ENCODE measurements at regions not wholly inside any gene's neighbourhood (a gene's known extent, or its start where the extent isn't known, plus 50 kb on each side); places are given as distances from the start of the nearest gene placed in this dataset.
A peak's percentile ranks its signal among the peaks of the same experiment; 100 is the strongest.

DNA sequence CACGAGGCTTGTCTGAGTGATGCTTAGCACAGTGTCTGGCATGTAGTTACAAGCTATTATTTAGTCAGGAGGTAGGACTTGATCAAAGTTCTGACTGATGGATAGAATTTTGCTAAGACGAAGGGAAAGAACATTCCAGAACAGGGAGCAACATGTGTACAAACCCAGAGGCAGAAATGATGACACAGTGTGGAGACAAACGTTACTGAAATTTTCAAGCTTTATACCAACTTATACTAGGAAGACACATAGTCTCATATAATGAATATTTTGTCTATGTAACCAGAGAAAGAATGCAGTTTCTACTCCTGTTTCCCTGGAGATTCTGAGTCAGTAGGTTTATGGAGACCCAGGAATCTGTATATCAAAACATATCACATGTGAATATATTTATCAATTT lies 123.4 kb downstream of the FAM124B start:
- BruUV-seq (replicated peaks) = no TSS peak
- Mint-ChIP-seq H3K27ac (ENCODE audit: unreplicated experiment) (no peak overlapping the region), H3K36me3 (ENCODE audit: insufficient read depth, unreplicated experiment) (no peaks in the 10 kb centered on the region), H3K4me1 (ENCODE audit: low read depth, unreplicated experiment) (no peaks in the 10 kb centered on the region), H3K4me3 (ENCODE audit: unreplicated experiment) (no peak overlapping the region), H3K9me3 (ENCODE audit: unreplicated experiment) (no peaks in the 10 kb centered on the region), H3K27me3 (ENCODE audit: insufficient read depth, unreplicated experiment) (peaks cover 3% of the 10 kb centered on the region)
- H3K9me3 ChIP-seq = no peaks in the 10 kb centered on the region
- ChIA-PET CTCF (no interaction called here), POLR2A (interaction anchor here (0.6 kb wide), 1 partner anchor 25 kb away, joined by 7 read pairs; no protein-coding TSS in a partner anchor)
- no peak overlapping the region for H3K4me3 ChIP-seq (ENCODE audit: low read depth, low read length)
- peaks cover 4% of the 10 kb centered on the region for H3K4me1 ChIP-seq
- no peaks in the 10 kb centered on the region for H3K36me3 ChIP-seq (ENCODE audit: control insufficient read depth, insufficient read depth, low read length)
- H3K27me3 ChIP-seq (replicated peaks; ENCODE audit: control insufficient read depth, insufficient read depth, low read length) = no peaks in the 10 kb centered on the region
- DNase-seq = no peak
- TF ChIP-seq, protein P1, sequence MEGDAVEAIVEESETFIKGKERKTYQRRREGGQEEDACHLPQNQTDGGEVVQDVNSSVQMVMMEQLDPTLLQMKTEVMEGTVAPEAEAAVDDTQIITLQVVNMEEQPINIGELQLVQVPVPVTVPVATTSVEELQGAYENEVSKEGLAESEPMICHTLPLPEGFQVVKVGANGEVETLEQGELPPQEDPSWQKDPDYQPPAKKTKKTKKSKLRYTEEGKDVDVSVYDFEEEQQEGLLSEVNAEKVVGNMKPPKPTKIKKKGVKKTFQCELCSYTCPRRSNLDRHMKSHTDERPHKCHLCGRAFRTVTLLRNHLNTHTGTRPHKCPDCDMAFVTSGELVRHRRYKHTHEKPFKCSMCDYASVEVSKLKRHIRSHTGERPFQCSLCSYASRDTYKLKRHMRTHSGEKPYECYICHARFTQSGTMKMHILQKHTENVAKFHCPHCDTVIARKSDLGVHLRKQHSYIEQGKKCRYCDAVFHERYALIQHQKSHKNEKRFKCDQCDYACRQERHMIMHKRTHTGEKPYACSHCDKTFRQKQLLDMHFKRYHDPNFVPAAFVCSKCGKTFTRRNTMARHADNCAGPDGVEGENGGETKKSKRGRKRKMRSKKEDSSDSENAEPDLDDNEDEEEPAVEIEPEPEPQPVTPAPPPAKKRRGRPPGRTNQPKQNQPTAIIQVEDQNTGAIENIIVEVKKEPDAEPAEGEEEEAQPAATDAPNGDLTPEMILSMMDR (IDR thresholded peaks at IDR 0.05; ENCODE audit: insufficient read depth in 1 of 2, low read depth in 1 of 2, low read length in 1 of 2, severe bottlenecking in 1 of 2, unreplicated experiment in 1 of 2) = no peak
- intact Hi-C loops (cut with micrococcal nuclease; ENCODE audit: unreplicated experiment) = loop anchor here (5.0 kb wide), 1 partner anchor 56 kb away; no protein-coding TSS in a partner anchor

DNA sequence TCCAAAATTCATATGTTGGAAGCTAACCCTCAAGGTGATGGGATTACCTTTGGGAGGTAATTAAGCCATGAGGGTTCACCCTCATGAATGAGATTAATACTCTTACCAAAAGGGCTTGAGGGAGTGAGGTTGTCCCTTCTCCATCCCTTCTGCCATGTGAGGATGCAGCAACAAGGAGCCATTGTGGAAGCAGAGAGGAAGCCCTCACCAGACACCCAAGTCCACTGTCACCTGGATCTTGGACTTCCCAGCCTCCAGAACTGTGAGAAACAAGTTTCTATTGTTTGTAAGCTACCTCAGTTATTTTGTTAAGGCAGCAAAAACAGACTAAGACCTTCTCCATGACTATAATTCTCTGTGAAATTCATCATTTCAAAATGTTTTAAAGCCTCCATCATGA lies 125.7 kb downstream of the FAM124B start:
- CTCF ChIA-PET = no interaction called here
- POLR2A ChIA-PET = no interaction called here
- Mint-ChIP-seq H3K9me3 (ENCODE audit: unreplicated experiment) (no peaks in the 10 kb centered on the region), H3K27ac (ENCODE audit: unreplicated experiment) (no peak overlapping the region), H3K27me3 (ENCODE audit: insufficient read depth, unreplicated experiment) (peaks cover under 1% of the 10 kb centered on the region), H3K4me1 (ENCODE audit: low read depth, unreplicated experiment) (peaks cover 19% of the 10 kb centered on the region), H3K36me3 (ENCODE audit: insufficient read depth, unreplicated experiment) (no peaks in the 10 kb centered on the region), H3K4me3 (ENCODE audit: unreplicated experiment) (no peak overlapping the region)
- no peak for DNase-seq
- no peak overlapping the region for H3K4me3 ChIP-seq (ENCODE audit: low read depth, low read length)
- H3K9me3 ChIP-seq = no peaks in the 10 kb centered on the region
- no TSS peak for BruUV-seq (replicated peaks)
- intact Hi-C loops (cut with micrococcal nuclease; ENCODE audit: unreplicated experiment) = loop anchor here (5.0 kb wide), 1 partner anchor 54 kb away; no protein-coding TSS in a partner anchor
- TF ChIP-seq, protein P1 (IDR thresholded peaks at IDR 0.05; ENCODE audit: insufficient read depth in 1 of 2, low read depth in 1 of 2, low read length in 1 of 2, severe bottlenecking in 1 of 2, unreplicated experiment in 1 of 2) = no peak
- H3K4me1 ChIP-seq = peaks cover 25% of the 10 kb centered on the region
- H3K36me3 ChIP-seq (ENCODE audit: control insufficient read depth, insufficient read depth, low read length) = no peaks in the 10 kb centered on the region
- H3K27me3 ChIP-seq (replicated peaks; ENCODE audit: control insufficient read depth, insufficient read depth, low read length) = no peaks in the 10 kb centered on the region

DNA sequence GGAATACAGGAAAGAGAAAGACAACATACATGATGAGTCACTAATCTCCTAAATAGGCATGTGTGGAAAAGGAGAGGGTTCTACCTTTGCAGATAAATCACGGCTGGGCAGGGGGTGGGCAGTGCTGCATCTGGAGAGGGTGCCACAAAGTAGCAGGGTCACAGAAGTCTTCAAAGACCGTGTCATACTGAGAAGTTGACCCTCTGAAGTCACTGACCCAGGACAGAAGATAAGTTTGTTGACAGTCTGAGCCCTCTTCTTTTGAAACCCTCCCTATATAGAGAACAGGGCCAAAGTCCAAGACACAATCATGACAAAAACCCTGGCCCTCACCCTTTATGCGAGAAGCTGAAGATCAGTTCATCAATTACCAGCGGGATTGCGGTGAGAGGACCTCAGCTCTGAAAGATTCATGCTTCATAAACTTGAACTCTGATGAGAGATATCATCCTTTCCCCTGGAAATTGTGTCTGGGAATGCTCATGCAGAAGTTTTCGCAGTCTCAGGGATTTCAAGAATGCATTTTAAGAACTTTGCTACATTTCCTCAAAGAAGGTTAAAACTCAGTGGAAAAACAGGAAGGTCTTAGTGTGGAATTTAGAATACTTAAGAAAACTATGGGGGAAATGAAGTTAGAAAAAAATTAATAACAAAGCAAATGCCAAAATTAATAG lies 129.5 kb downstream of the FAM124B start:
- Histone ChIP-seq H3K9me3 (no peaks in the 10 kb centered on the region), H3K4me1 (peaks cover 32% of the 10 kb centered on the region), H3K27me3 (replicated peaks; ENCODE audit: control insufficient read depth, insufficient read depth, low read length) (no peaks in the 10 kb centered on the region), H3K36me3 (ENCODE audit: control insufficient read depth, insufficient read depth, low read length) (no peaks in the 10 kb centered on the region), H3K4me3 (ENCODE audit: low read depth, low read length) (no peak overlapping the region)
- peak; percentile 76 to 90 for DNase-seq
- Mint-ChIP-seq H3K4me1 (ENCODE audit: low read depth, unreplicated experiment) (peaks cover 35% of the 10 kb centered on the region), H3K27me3 (ENCODE audit: insufficient read depth, unreplicated experiment) (no peaks in the 10 kb centered on the region), H3K4me3 (ENCODE audit: unreplicated experiment) (peak overlapping the region; percentile 44), H3K9me3 (ENCODE audit: unreplicated experiment) (no peaks in the 10 kb centered on the region), H3K27ac (ENCODE audit: unreplicated experiment) (peak overlapping the region; percentile 58), H3K36me3 (ENCODE audit: insufficient read depth, unreplicated experiment) (no peaks in the 10 kb centered on the region)
- POLR2A ChIA-PET = no interaction called here
- intact Hi-C loops (cut with micrococcal nuclease; ENCODE audit: unreplicated experiment) = no loop called here
- no TSS peak for BruUV-seq (replicated peaks)
- CTCF ChIA-PET = interaction anchor here (1.3 to 1.9 kb wide), 3 partner anchors 12 to 283 kb away, joined by 5 to 11 read pairs (median 6); no protein-coding TSS in a partner anchor
- TF ChIP-seq, protein P1 (IDR thresholded peaks at IDR 0.05; ENCODE audit: insufficient read depth in 1 of 2, low read depth in 1 of 2, low read length in 1 of 2, severe bottlenecking in 1 of 2, unreplicated experiment in 1 of 2) = no peak

All from Caco-2 (cell line).